ENCODE measurements at regions not wholly inside any gene's neighbourhood (a gene's known extent, or its start where the extent isn't known, plus 50 kb on each side); places are given as distances from the start of the nearest gene placed in this dataset.
"Not testable (repeated sequence)": the region's sequence is repeated elsewhere in the genome, so short reads cannot be mapped to it uniquely, and the experiment has no call there.

GRCh38 chr13:109355875-109356434 lies 430.4 kb downstream of the IRS2 start:
- no peak for FAIRE-seq

GRCh38 chr13:109355166-109355565 lies 431.2 kb downstream of the IRS2 start:
- FAIRE-seq = no peak

GRCh38 chr13:109351236-109351635 lies 435.1 kb downstream of the IRS2 start:
- FAIRE-seq = peak; percentile 56

GRCh38 chr13:109348519-109349258 lies 437.7 kb downstream of the IRS2 start:
- no peak for FAIRE-seq

- no peak for FAIRE-seq
These were observed 440.3 kb downstream of the IRS2 start for GRCh38 chr13:109346060-109346459.

- FAIRE-seq = no peak
These were observed 440.9 kb downstream of the IRS2 start for GRCh38 chr13:109345433-109345941.

GRCh38 chr13:109344552-109345157 lies 441.7 kb downstream of the IRS2 start:
- no peak for FAIRE-seq

GRCh38 chr13:109336730-109337129 lies 449.7 kb downstream of the IRS2 start:
- FAIRE-seq = no peak

GRCh38 chr13:109333893-109334651 lies 452.3 kb downstream of the IRS2 start:
- FAIRE-seq = no peak

GRCh38 chr13:109332506-109333499 lies 453.6 kb downstream of the IRS2 start:
- FAIRE-seq = no peak

GRCh38 chr13:109331898-109332297 lies 454.5 kb downstream of the IRS2 start:
- FAIRE-seq = no peak

- FAIRE-seq = no peak
These were observed 455.4 kb downstream of the IRS2 start for GRCh38 chr13:109331011-109331433.

- no peak for FAIRE-seq
These were observed 456.3 kb downstream of the IRS2 start for GRCh38 chr13:109330123-109330522.

- FAIRE-seq = no peak
These were observed 457.2 kb downstream of the IRS2 start for GRCh38 chr13:109329175-109329574.

- no peak for FAIRE-seq
These were observed 459.8 kb downstream of the IRS2 start for GRCh38 chr13:109326601-109327000.

- no peak for FAIRE-seq
These were observed 463.0 kb downstream of the IRS2 start for GRCh38 chr13:109323338-109323737.

- no peak for FAIRE-seq
These were observed 467.3 kb downstream of the IRS2 start for GRCh38 chr13:109318945-109319590.

- no peak for FAIRE-seq
These were observed 470.9 kb downstream of the IRS2 start for GRCh38 chr13:109315481-109315880.

- no peak for FAIRE-seq
These were observed 472.3 kb downstream of the IRS2 start for GRCh38 chr13:109314101-109314500.

- FAIRE-seq = no peak
These were observed 474.0 kb downstream of the IRS2 start for GRCh38 chr13:109312399-109312798.

- not testable (repeated sequence) for FAIRE-seq
These were observed 474.9 kb downstream of the IRS2 start for GRCh38 chr13:109311431-109311976.

All from TTC549 (cell line).